HT-29 (cell line): ENCODE measurements at regions not wholly inside any gene's neighbourhood (a gene's known extent, or its start where the extent isn't known, plus 50 kb on each side); places are given as distances from the start of the nearest gene placed in this dataset.

ENCODE experiments used
- DNase-seq: peaks from one replicate; pipeline ENCODE4 v3.0.0-alpha.2; 2015; ENCODE audit warnings: low spot score

GRCh38 chr7:98679741-98680140, 62.7 kb downstream of the NPTX2 start:
- DNase-seq = no peak

GRCh38 chr7:98681511-98681910, 64.4 kb downstream of the NPTX2 start:
- no peak for DNase-seq

GRCh38 chr7:98681951-98682350, 64.9 kb downstream of the NPTX2 start:
- no peak for DNase-seq

- no peak for DNase-seq
These were observed 66.4 kb downstream of the NPTX2 start for GRCh38 chr7:98683514-98683913.

- no peak for DNase-seq
These were observed 68.5 kb downstream of the NPTX2 start for GRCh38 chr7:98685541-98685940.

- DNase-seq = no peak
These were observed 69.5 kb downstream of the NPTX2 start for GRCh38 chr7:98686466-98687080.

- no peak for DNase-seq
These were observed 70.1 kb downstream of the NPTX2 start for GRCh38 chr7:98687111-98687751.

GRCh38 chr7:98691619-98692018, 74.5 kb downstream of the NPTX2 start:
- no peak for DNase-seq

- no peak for DNase-seq
These were observed 80.0 kb downstream of the NPTX2 start for GRCh38 chr7:98697083-98697482.

GRCh38 chr7:98697485-98698240, 80.6 kb downstream of the NPTX2 start:
- no peak for DNase-seq

GRCh38 chr7:98698976-98699375, 81.9 kb downstream of the NPTX2 start:
- DNase-seq = no peak

- DNase-seq = no peak
These were observed 83.4 kb downstream of the NPTX2 start for GRCh38 chr7:98700533-98700932.

- no peak for DNase-seq
These were observed 84.3 kb downstream of the NPTX2 start for GRCh38 chr7:98701372-98701771.

- DNase-seq = no peak
These were observed 84.9 kb downstream of the NPTX2 start for GRCh38 chr7:98702021-98702420.

- no peak for DNase-seq
These were observed 86.8 kb downstream of the NPTX2 start for GRCh38 chr7:98703916-98704315.

- DNase-seq = no peak
These were observed 88.5 kb downstream of the NPTX2 start for GRCh38 chr7:98705626-98706025.

GRCh38 chr7:98707076-98707475, 90.0 kb downstream of the NPTX2 start:
- no peak for DNase-seq

- DNase-seq = no peak
These were observed 94.9 kb downstream of the NPTX2 start for GRCh38 chr7:98711945-98712344.

GRCh38 chr7:98713165-98713810, 96.2 kb downstream of the NPTX2 start:
- DNase-seq = no peak

- no peak for DNase-seq
These were observed 102.3 kb downstream of the NPTX2 start for GRCh38 chr7:98719396-98719795.

GRCh38 chr7:98722402-98722801, 105.3 kb downstream of the NPTX2 start:
- no peak for DNase-seq

- DNase-seq = no peak
These were observed 107.5 kb downstream of the NPTX2 start for GRCh38 chr7:98724591-98724990.
